Right hindlimb (tissue), 1 donor: ENCODE measurements at regions not wholly inside any gene's neighbourhood (a gene's known extent, or its start where the extent isn't known, plus 50 kb on each side); places are given as distances from the start of the nearest gene placed in this dataset.
"Not testable (repeated sequence)": the region's sequence is repeated elsewhere in the genome, so short reads cannot be mapped to it uniquely, and the experiment has no call there.

Experiments used
- DNase-seq: peaks from one replicate; pipeline ENCODE4 v3.0.0-alpha.2; 2018

GRCh38 chr1:60791226-60791625, 291.1 kb upstream of the NFIA start:
- DNase-seq = no peak

GRCh38 chr1:60773099-60773498, 309.3 kb upstream of the NFIA start:
- DNase-seq = not testable (repeated sequence)

- no peak for DNase-seq
These were observed 313.3 kb upstream of the NFIA start for GRCh38 chr1:60769082-60769481.

- DNase-seq = no peak
These were observed 317.2 kb upstream of the NFIA start for GRCh38 chr1:60765204-60765603.

GRCh38 chr1:60764489-60764888, 317.9 kb upstream of the NFIA start:
- DNase-seq = no peak

GRCh38 chr1:60763741-60764140, 318.6 kb upstream of the NFIA start:
- peak; percentile 69 for DNase-seq

- DNase-seq = no peak
These were observed 319.4 kb upstream of the NFIA start for GRCh38 chr1:60762911-60763310.

- no peak for DNase-seq
These were observed 320.2 kb upstream of the NFIA start for GRCh38 chr1:60762176-60762575.

- no peak for DNase-seq
These were observed 323.1 kb upstream of the NFIA start for GRCh38 chr1:60759291-60759690.

GRCh38 chr1:60757485-60757884, 324.9 kb upstream of the NFIA start:
- no peak for DNase-seq

GRCh38 chr1:60753036-60753900, 329.1 kb upstream of the NFIA start:
- peak; percentile 47 for DNase-seq

GRCh38 chr1:60751306-60751705, 331.1 kb upstream of the NFIA start:
- no peak for DNase-seq

- peak; percentile 47 for DNase-seq
These were observed 335.0 kb upstream of the NFIA start for GRCh38 chr1:60747353-60747752.

GRCh38 chr1:60746278-60746791, 336.0 kb upstream of the NFIA start:
- peak; percentile 90 for DNase-seq

- no peak for DNase-seq
These were observed 336.9 kb upstream of the NFIA start for GRCh38 chr1:60745484-60745883.

GRCh38 chr1:60742339-60742738, 340.0 kb upstream of the NFIA start:
- no peak for DNase-seq

- peak; percentile 35 for DNase-seq
These were observed 342.2 kb upstream of the NFIA start for GRCh38 chr1:60740154-60740553.

- no peak for DNase-seq
These were observed 342.6 kb upstream of the NFIA start for GRCh38 chr1:60739729-60740128.

- no peak for DNase-seq
These were observed 349.4 kb upstream of the NFIA start for GRCh38 chr1:60732977-60733401.

GRCh38 chr1:60731321-60731720, 351.0 kb upstream of the NFIA start:
- DNase-seq = no peak

- no peak for DNase-seq
These were observed 354.8 kb upstream of the NFIA start for GRCh38 chr1:60727552-60727951.

GRCh38 chr1:60716472-60716871, 365.9 kb upstream of the NFIA start:
- DNase-seq = no peak

- DNase-seq = no peak
These were observed 366.4 kb upstream of the NFIA start for GRCh38 chr1:60715970-60716369.

- DNase-seq = no peak
These were observed 372.9 kb upstream of the NFIA start for GRCh38 chr1:60709426-60709825.

GRCh38 chr1:60705026-60705425, 377.3 kb upstream of the NFIA start:
- DNase-seq = no peak
